OCI-LY1 (cell line): ENCODE measurements at regions not wholly inside any gene's neighbourhood (a gene's known extent, or its start where the extent isn't known, plus 50 kb on each side); places are given as distances from the start of the nearest gene placed in this dataset.

Experiments used
- CTCF ChIP-seq: fragments of 200-600 bp; sonication (generic), shearing (Covaris generic); IDR thresholded peaks from 2 replicates; pipeline ENCODE4 v1.5.1; 2017; ENCODE audit warnings: mild to moderate bottlenecking, antibody characterized with exemption, low read length, moderate library complexity, mixed read lengths
- EZH2 ChIP-seq: fragments of 200-600 bp; sonication (generic), shearing (Covaris generic); IDR thresholded peaks from 2 replicates; pipeline ENCODE4 v1.8.0; 2017; ENCODE audit warnings: borderline replicate concordance, mixed run types, mild to moderate bottlenecking, antibody characterized with exemption, low read length, moderate library complexity, mixed read lengths

- TF ChIP-seq CTCF: no peak
- TF ChIP-seq EZH2: no peak
These were observed 230.3 kb upstream of the PTPRD start for GRCh38 chr9:10843151-10843550.
